Tibial artery (tissue), 4 donors: ENCODE measurements at regions not wholly inside any gene's neighbourhood (a gene's known extent, or its start where the extent isn't known, plus 50 kb on each side); places are given as distances from the start of the nearest gene placed in this dataset.
"Not testable (repeated sequence)": the region's sequence is repeated elsewhere in the genome, so short reads cannot be mapped to it uniquely, and the experiment has no call there.

Experiments
- DNase-seq, 2 donors: peaks; one replicate each; pipeline ENCODE4 v3.0.0-alpha.2; 2019
- H3K27ac ChIP-seq, 2 donors: fragments of 200-600 bp; sonication (generic) in 1 of 2; 1 replicate in 1 of 2; 2 replicates in 1 of 2; pipeline ENCODE4 v1.5.1; 2018 to 2019; ENCODE audit warnings: mild to moderate bottlenecking in 1 of 2
- H3K27me3 ChIP-seq, 2 donors: fragments of 200-600 bp; sonication (generic) in 1 of 2; one replicate each; pipeline versions ENCODE4 v1.5.1 to v1.6.0; 2016 to 2019
- H3K36me3 ChIP-seq, 3 donors: fragments of 200-600 bp; sonication (generic) in 2 of 3; one replicate each; pipeline ENCODE4 v1.5.1; 2016 to 2019; ENCODE audit warnings: mild to moderate bottlenecking in 2 of 3
- H3K4me1 ChIP-seq, 4 donors: fragments of 200-600 bp; sonication (generic) in 2 of 4; 1 replicate in 3 of 4; 2 replicates in 1 of 4; pipeline ENCODE4 v1.5.1; 2016 to 2019
- H3K4me3 ChIP-seq, 2 donors: fragments of 200-600 bp; sonication (generic) in 1 of 2; 1 replicate in 1 of 2; 2 replicates in 1 of 2; pipeline ENCODE4 v1.5.1; 2018 to 2019; ENCODE audit warnings: mild to moderate bottlenecking in 2 of 2
- H3K9me3 ChIP-seq, 3 donors: fragments of 200-600 bp; sonication (generic) in 1 of 3; one replicate each; pipeline ENCODE4 v1.5.1; 2016 to 2019
- CTCF ChIP-seq, 2 experiments: fragments of 200-600 bp in 1 of 2; fragments of 450-650 bp in 1 of 2; IDR thresholded peaks; one replicate each; pipeline ENCODE4 v1.5.1; 2017 to 2019; ENCODE audit warnings: antibody characterized with exemption in 2 of 2, mild to moderate bottlenecking in 1 of 2, moderate library complexity in 1 of 2
- intact Hi-C: fragments of 100-400 bp; cut with DNase I; formaldehyde crosslinking; loops from one replicate; pipeline ENCODE4 v1.15.0; 2023; ENCODE audit warnings: low total_unique reads

GRCh38 chr1:220430059-220430458 is 97.9 kb upstream of the MARK1 start:
- H3K4me3 ChIP-seq: no peak overlapping the region
- intact Hi-C loops: no loop called here
- H3K4me1 ChIP-seq: peaks cover 0 to 12% (median 0%) of the 10 kb centered on the region in 4 donors
- no peaks in the 10 kb centered on the region for H3K27me3 ChIP-seq
- no peaks in the 10 kb centered on the region for H3K9me3 ChIP-seq
- H3K27ac ChIP-seq: no peak overlapping the region
- TF ChIP-seq CTCF (IDR thresholded peaks at IDR 0.05): no peak
- no peaks in the 10 kb centered on the region for H3K36me3 ChIP-seq
- DNase-seq: no peak

- H3K9me3 ChIP-seq: no peaks in the 10 kb centered on the region
- no peaks in the 10 kb centered on the region for H3K36me3 ChIP-seq
- peaks cover 0 to 12% (median 0%) of the 10 kb centered on the region in 4 donors for H3K4me1 ChIP-seq
- no peaks in the 10 kb centered on the region for H3K27me3 ChIP-seq
- no peak for TF ChIP-seq CTCF (IDR thresholded peaks at IDR 0.05)
- DNase-seq: no peak
- H3K27ac ChIP-seq: no peak overlapping the region
- intact Hi-C loops: no loop called here
- H3K4me3 ChIP-seq: no peak overlapping the region
Measured at GRCh38 chr1:220426989-220427388, 100.9 kb upstream of the MARK1 start.

GRCh38 chr1:220425852-220426251 is 102.1 kb upstream of the MARK1 start:
- Histone ChIP-seq H3K4me3 (no peak overlapping the region), H3K4me1 (peaks cover 0 to 15% (median 1%) of the 10 kb centered on the region in 4 donors), H3K9me3 (no peaks in the 10 kb centered on the region), H3K27ac (no peak overlapping the region), H3K36me3 (no peaks in the 10 kb centered on the region), H3K27me3 (no peaks in the 10 kb centered on the region)
- no peak for DNase-seq
- no peak for TF ChIP-seq CTCF (IDR thresholded peaks at IDR 0.05)
- intact Hi-C loops: no loop called here

- no peak overlapping the region for H3K4me3 ChIP-seq
- no peak for DNase-seq
Measured at GRCh38 chr1:220421508-220421907, 106.4 kb upstream of the MARK1 start.

GRCh38 chr1:220420726-220421125 is 107.2 kb upstream of the MARK1 start:
- no peak overlapping the region for H3K27ac ChIP-seq
- DNase-seq: no peak

More at GRCh38 chr1:220421508-220421907, 106.4 kb upstream of the MARK1 start:
- no peak for TF ChIP-seq CTCF (IDR thresholded peaks at IDR 0.05)
- no peak overlapping the region for H3K27ac ChIP-seq
- intact Hi-C loops: no loop called here
- H3K4me1 ChIP-seq: peaks cover 0 to 6% (median 1%) of the 10 kb centered on the region in 4 donors
- H3K27me3 ChIP-seq: no peaks in the 10 kb centered on the region
- H3K36me3 ChIP-seq: no peaks in the 10 kb centered on the region
- no peaks in the 10 kb centered on the region for H3K9me3 ChIP-seq

GRCh38 chr1:220412382-220412781 is 115.6 kb upstream of the MARK1 start:
- intact Hi-C loops, H3K27me3 ChIP-seq, H3K36me3 ChIP-seq, H3K4me3 ChIP-seq, DNase-seq, H3K4me1 ChIP-seq, H3K9me3 ChIP-seq, H3K27ac ChIP-seq: not testable (repeated sequence)

More at GRCh38 chr1:220420726-220421125, 107.2 kb upstream of the MARK1 start:
- no peaks in the 10 kb centered on the region for H3K36me3 ChIP-seq
- H3K9me3 ChIP-seq: no peaks in the 10 kb centered on the region
- intact Hi-C loops: no loop called here
- peaks cover 0 to 5% (median 1%) of the 10 kb centered on the region in 4 donors for H3K4me1 ChIP-seq
- H3K27me3 ChIP-seq: no peaks in the 10 kb centered on the region
- no peak for TF ChIP-seq CTCF (IDR thresholded peaks at IDR 0.05)
- no peak overlapping the region for H3K4me3 ChIP-seq
